GM23248 (cell line): ENCODE measurements at regions not wholly inside any gene's neighbourhood (a gene's known extent, or its start where the extent isn't known, plus 50 kb on each side); places are given as distances from the start of the nearest gene placed in this dataset.

Experiments used
- EZH2 ChIP-seq: fragments of 200-600 bp; sonication (generic); IDR thresholded peaks from 2 replicates; pipeline ENCODE4 v1.6.1; 2018; ENCODE audit warnings: antibody characterized with exemption, mild to moderate bottlenecking; ENCODE audit not compliant: insufficient read depth, poor library complexity, severe bottlenecking
- EZH2phosphoT487 ChIP-seq: fragments of 200-600 bp; sonication (generic); IDR thresholded peaks from 2 replicates; pipeline ENCODE4 v1.6.1; 2018; ENCODE audit warnings: antibody characterized with exemption, moderate library complexity, mild to moderate bottlenecking, low read depth; ENCODE audit not compliant: insufficient read depth

DNA sequence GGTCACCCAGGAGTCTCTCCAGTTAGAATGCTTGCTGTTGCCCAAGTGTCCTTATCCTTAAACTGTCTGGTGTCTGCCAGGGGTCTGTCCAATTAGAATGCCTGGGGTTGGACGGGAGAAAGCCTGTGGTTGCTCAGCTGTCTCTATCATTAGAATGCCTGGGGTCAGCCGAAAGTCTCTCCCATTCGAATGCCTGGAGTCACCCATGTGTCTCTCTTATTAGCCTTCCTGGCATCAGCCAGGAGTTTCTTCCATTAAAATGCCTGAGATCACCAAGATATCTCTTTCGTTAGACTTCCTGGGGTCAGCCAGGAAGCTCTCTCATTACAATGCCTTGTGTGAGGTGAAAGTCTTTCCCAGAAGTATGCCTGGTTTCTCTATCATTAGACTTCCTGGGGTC lies 1521.0 kb downstream of the UQCRFS1 start:
- TF ChIP-seq EZH2 (no peak), EZH2phosphoT487 (no peak)
